Stimulated activated CD4-positive, alpha-beta T cell treated with anti-CD3 and anti-CD28 coated beads, TNF-alpha, amount 100 ng/mL, for 48 hours (primary cell): ENCODE measurements at regions not wholly inside any gene's neighbourhood (a gene's known extent, or its start where the extent isn't known, plus 50 kb on each side); places are given as distances from the start of the nearest gene placed in this dataset.

ENCODE experiments used
- DNase-seq, 3 donors: peaks; one replicate each; pipeline ENCODE4 v3.0.0-alpha.2; 2020; ENCODE audit warnings: low read depth in 3 of 3

DNA sequence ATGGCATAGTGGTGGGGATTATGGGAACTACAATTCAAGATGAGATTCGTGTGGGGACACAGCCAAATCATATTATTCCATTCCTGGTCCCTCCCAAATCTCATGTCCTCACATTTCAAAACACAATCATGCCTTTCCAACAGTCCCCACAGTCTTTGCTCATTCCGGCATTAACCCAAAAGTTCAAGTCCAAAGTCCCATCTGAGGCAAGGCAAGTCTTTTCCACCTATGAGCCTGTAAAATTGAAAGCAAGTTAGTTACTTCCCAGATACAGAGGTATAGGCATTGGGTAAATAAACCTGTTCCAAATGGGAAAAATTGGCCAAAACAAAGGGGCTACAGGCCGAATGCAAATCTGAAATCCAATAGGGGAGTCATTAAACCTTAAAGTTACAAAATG, 1063.2 kb downstream of the CDH11 start:
- no peak for DNase-seq

DNA sequence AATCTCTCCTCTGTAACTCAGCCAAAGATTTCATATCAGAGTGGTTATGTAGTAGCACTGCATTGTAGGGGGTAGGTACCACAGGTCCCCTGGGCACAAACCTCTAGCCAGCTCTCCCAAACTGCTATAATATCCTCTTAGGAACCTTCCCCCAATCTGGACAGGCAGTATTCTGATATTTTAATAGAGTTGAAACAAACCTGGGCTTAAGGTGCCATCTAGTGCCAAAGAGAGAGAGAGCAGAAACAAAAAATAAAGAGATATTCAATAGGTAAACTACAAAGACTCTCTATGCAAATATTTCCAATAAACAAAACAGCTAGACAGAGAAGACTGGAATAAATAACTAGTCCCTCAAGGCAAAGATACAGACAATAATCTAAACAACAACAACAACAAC, 1070.0 kb downstream of the CDH11 start:
- no peak for DNase-seq

DNA sequence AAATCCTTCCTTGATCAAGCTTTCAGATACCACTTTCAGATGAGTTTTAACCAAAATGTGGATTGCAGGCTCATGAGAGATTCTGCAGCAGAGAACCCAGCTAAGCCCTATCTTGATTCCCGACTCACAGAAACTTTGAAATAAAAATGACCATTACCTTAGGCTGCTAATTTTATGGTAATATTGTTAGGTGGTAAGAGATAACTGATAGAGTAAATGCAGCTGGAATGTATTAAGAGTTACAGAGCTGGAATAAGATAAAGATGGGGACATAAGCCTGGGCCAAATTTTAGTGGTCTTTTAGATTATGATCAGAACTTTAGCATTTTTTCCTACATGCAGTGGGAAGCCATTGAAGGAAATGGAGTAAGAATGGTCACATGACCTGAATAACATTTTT, 1074.0 kb downstream of the CDH11 start:
- no peak for DNase-seq

DNA sequence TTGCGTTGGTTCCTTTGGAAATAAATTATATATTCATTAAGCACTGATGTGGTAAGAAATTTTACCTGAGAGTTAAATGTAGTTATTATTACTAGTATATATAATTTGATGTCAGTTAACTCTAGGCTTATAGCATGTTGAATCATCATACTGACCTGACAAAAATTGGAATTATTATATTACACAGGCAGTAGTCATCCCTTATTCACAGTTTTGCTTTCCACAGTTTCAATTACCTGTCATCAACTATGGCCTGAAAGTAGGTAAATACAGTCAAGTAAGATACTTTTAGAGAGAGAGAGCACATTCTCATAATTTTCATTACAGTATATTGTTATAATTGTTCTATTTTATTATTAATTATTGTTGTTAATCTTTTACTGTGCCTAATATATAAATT, 1074.7 kb downstream of the CDH11 start:
- DNase-seq: no peak

DNA sequence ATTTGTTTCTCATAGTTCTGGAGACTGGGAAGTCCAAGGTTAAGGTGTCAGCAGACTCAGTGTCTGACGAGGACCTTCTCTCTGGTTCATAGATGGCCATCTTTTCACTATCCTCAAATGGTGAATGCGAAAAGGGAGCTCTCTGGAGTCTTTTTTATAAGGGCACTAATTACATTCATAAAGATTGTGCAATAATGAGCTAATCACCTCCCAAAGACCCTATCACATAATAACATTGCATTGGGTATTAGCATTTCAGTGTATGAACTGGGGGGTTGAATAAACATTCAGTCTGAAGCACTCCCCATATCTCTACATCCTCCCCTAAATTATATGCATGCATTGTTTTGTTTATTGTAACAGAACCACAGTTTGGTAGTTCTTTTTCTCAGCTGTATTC, 1086.5 kb downstream of the CDH11 start:
- no peak for DNase-seq

DNA sequence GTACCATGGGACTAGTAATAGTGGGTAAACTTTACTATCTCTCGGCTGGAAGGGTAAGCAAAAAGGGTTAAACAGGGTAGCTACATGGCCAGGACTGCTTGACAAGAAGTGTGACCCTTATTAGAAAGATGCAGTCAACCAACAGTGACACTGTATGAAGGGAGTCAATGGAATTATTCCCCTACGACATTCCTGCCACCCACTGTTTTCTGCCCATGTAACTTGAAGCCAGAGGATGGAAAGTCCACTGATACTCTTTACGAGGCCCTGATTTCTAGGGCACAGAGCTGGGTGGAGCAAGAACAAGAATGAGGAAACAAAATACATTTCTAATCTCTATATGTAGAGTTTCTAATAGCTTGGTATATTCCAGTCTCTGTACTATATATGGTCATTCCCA, 1102.5 kb downstream of the CDH11 start:
- DNase-seq: no peak

DNA sequence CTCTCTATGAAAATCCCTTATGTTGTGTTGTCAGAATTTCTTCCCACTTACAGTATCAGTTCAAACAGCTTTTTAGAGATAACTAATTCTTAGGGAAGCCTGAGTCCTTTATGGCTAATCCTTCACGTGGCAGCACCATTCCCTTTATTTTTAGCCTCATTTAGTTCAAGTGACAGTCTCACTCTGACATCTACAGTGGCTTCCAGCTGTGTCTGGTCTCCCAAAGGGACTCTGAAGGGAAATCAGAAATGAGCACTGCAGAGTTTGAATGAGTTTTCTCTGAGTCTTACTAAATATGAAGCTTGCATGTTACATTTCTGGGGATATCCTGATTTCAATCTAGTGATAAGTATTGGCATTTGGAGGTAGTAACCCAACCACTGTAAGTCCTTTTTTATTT, 1104.1 kb downstream of the CDH11 start:
- no peak for DNase-seq

DNA sequence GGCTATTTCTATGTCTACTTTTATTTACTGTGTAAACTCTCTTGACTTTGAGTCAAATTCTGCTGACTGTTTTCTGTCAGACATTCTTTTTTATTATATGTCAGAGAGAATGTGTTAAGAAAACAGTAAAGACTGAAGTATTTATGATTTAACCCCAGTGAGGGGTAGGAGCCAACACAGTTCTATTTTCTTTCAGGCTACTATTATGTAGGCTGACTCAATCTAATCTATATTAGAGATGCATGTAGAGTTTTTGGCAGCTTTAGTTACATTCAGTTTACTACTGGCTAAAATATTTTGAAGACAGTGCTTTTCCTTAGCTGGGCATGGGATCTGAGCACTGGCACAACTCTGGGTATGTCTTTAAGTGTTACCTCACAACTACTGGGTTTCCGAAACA, 1108.0 kb downstream of the CDH11 start:
- no peak for DNase-seq

DNA sequence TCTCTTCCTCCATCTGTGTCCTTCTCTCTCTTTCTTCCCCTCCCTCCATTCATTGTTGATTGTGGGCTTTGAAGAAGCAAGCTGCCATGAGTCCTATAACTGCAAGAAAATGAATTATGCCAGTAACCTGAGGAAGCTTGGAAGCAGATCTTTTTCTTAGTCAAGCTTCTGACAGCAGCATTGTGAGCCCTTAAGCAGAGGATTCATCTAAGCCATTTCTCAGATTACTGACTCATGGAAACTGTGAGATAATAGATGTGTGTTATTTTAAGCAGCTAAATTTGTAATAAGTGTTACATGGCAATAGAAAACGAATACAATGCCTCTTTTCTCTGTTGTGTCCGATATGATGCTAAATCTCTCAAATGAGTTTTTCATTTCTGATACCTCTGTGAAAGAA, 1109.7 kb downstream of the CDH11 start:
- no peak for DNase-seq

DNA sequence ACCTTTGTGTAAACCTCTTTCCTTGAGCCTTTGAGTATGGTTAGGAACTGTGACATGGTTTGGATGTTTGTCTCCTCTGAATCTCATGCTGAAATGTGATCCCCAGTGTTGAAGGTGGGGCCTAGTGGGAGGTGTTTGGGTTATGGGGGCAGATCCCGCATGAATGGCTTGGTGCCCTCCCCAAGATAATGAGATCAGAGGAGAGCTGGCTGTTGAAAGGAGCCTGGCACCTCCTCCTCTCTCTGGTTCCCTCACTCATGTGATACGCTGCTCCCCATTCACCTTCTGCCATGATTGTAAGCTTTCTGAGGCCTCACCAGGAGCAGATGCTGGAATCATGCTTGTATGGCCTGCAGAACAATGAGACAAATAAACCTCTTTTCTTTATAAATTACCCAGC, 1110.2 kb downstream of the CDH11 start:
- no peak for DNase-seq

DNA sequence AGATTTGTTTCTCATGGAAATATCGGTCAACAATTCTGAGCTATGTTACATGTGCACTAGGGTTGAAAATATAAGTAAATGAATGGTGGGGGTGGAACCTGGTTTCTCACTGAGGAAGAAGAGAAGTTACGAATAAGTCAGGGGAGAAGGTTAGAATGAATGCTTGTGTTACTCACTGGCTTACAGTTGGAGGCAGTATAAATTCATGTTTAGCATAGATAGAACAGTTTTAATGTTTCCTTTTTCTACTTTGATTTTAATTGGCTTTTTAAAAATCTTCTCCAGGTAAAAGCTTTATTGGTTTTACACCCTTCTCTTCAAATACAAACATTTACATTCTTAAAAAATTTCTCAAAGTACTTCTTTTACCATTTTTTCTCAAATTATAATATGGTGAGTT, 1113.7 kb downstream of the CDH11 start:
- DNase-seq: no peak

DNA sequence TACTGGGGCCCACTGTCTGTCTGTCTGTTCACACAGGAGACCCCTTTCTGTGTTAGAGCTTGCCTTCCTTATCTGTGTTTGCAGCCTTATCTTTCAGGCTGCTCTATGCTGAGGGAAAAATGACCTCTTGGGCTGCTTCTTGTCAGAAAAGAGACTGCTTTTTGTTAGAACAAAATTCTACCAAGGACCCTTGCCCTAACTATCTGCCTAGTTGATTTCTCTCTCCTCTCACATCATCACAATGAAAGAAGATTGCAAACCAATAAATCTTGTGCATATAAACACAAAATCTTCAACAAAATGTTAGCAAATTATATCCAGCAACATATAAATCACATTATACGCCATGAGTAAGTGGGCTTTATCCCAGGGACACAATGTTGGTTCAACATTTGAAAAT, 1117.7 kb downstream of the CDH11 start:
- no peak for DNase-seq

DNA sequence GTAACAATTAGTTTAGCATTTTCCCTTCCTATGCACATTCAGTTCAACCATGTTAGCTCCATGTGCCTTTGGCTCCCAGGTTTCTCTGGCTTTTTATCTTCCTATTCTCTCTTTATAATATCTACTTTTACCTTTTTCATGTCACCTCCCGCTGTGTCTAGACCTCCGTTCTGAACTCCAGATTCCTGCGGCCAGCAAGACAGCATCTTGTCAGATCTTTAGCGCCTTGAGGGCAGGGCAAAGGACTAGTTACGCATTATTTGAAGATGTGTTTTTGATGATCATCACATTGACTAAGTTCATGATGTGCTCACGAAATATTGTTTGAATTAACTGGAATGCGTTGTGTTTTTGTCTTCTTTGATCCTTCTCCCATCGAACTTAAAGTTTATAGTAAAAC, 1126.8 kb downstream of the CDH11 start:
- no peak for DNase-seq

DNA sequence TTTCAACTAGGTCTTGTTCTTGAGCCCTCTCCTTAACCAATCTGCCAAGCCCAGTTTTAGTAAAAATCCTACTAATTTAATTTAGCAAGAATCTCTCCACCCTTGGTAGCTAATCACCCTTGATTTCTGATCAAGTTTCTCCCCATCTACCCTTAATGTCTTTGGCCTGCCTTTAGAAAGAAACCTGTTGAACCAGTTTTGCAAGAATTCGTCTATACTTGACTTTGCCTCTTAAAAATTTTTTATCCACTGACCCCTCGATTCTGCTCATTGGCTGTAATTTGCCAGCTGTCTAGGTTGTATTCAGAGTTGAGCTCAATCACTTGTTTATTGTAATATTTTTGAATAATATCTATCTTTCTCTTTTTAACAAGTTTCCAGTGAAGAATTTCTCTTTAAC, 1138.5 kb downstream of the CDH11 start:
- no peak for DNase-seq

DNA sequence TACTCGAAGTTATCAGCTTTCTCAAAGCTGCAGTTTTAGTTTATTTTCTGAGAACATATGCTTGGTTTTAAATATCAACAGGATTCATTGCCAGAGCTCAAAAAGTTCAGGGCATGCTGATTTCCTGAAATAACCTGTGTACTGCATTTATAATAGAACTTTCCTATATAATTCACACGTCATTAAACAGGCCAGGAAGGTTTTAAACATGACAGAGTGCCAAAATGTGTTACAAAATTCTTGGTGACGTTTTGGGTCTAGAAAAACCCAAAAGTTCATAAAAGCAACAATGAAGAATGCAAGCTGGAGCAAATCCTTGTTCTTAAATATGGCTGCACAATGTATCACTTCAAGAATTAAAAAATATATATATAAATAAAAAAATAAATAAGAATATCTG, 1139.1 kb downstream of the CDH11 start:
- no peak for DNase-seq

DNA sequence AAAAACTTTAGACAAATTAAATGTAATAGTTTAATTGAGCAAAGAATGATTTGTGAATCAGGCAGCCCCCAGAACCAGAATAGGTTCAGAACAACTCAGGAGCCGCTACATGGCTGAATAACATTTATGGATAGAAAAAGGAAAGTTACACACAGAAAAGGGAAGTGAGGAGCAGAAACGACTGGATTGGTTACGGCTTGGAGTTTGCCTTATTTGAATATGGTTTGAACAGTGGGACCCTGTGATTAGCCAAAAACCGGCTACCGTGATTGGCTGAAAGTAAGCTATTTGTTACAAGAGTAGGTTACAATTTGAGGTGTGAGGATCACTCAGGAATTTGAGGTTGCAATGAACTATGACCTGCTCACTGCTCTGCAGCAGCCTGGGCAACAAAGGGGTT, 1139.8 kb downstream of the CDH11 start:
- no peak for DNase-seq

DNA sequence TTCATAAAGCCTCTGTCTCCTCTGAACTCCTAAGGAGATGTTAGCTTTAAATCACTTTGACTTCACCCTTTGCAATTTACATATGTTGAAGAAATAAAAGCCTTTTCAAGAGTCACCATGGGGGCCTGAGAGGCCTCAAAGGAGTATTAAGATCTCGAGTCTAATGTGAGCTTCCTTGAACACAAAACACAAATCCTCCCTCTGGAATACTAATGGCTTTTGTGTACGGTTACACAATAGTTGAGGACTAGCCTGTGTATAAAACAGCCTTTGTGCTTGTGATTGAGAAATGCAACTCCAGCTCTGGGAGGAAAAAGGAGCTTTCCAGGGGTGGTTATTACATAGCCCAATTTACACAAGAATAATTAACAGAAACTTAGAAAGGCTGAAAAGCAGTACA, 1140.2 kb downstream of the CDH11 start:
- DNase-seq: no peak

DNA sequence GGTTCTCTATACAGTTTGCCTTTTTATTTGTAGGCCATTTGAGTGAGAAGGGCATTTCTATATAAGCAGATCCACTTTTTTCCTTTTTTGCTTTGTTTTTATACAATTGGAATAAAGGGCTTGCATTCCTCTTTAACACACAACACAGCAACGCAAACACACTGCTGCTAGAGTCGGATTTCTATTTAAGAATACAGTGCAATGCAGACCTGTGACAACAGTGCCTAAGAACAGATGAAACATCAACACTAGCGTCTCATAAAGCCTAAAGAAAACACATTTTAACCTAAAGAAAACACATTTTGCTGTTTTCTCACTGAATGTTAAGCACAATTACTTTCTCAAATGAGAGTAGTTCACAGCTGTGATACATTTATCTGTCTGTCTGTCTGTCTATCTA, 1141.1 kb downstream of the CDH11 start:
- no peak for DNase-seq

DNA sequence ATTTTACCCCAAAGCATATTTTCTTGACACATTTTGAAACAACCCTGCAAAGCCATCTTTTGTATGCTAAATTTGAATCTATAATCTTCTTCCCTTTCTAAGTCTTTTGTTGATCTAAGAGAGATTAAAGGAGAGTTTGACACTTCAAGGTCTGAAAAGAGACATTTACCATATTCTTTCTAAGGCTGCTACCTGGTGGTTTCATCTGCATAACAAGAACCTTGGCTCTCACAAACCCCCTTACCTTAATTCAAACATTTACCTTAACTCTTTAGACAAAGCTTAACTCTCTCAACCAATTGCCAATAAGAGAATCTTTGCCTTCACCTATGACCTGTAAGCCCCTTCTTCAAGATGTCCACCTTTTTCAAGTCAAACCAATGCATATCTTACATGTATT, 1143.6 kb downstream of the CDH11 start:
- no peak for DNase-seq

DNA sequence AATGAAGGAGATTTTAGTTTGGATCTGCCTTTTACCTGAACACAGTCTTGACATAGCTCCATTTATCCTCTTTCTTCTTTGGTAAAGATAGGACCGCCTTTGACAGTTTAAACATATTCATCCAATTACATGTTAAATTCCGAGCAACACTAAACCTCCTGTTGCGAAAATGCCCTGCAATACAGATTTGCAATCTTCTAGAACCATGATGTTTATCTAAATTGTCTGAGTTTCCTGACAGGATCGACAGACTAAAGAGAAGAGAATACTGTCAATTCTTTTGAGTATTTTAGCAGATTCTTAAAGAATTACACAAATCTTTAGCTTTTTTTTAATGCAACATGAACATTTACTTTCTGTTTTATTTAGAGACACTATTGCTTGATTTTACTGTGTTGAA, 1145.5 kb downstream of the CDH11 start:
- DNase-seq: no peak

DNA sequence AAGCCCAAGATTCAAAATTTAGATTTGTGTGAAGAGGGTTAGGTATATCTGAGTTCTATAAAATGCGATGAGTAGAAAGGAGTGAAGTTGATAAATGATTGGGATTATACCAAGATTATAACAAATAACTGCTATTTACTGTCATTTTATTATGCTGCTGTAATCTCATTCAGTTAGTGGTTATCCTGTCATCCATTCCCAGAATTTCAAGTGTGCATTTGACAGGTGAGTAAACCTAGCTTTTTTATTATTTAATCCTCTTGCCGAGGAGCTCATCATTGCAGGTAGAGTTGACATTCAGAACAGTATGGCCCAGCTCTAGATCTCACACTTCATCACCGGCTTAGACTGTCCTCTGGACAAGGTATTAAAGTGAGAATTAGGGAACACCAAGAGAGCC, 1146.2 kb downstream of the CDH11 start:
- no peak for DNase-seq

DNA sequence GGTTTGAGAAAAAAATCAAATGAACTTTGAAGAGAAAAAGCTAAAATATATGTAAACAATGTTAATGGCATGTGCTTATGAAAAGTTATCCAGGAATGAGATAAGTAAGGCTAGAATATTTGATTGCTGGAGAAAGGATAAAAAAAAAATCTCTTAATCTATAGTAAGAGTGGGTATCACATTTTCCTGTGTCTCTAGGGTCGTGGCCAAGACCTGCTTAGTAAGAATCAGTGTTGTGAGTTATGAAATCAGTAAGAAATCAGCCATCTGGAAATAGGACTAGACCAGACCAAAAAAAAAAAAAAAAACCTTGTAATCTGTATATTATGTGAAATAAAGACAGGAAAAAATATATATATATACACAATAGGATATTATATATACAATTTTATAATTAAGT, 1153.9 kb downstream of the CDH11 start:
- no peak for DNase-seq

DNA sequence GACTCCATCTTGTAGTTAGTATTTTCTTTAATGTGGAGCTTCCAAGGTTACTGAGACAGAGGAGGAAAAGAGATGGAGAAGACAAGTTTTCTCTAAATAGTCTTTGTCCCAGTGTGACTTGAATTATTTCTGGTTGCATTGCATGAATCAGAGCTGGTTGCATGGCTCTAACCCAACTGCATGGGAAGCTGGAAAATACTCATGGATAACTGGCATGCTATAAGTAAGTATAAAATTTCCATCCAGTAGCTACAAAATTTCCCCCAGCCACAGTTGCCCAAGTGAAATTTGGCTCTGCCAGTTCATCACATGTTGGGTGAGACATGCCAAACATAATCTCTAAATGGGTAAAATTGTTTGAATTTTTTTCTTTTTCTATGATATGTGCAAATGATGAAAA, 1161.5 kb downstream of the CDH11 start:
- DNase-seq: no peak

DNA sequence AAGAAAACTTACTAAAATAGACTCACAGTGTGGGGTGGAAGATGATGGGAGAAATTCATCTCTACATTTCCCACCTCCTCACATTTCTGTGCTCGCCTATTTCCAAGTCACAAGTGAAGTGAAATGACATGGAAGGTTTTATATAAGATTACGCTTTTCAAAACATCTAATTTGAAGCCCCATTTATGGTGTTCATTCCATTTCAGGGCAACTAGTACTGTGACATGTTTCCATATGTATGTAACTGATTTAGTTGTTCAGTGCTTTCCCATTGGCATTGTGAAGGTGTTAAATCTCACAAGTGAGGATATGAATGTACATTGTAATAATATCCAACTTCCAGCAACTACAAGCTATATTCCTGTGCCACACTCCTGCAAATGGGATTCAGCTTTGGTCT, 1174.8 kb downstream of the CDH11 start:
- no peak for DNase-seq

DNA sequence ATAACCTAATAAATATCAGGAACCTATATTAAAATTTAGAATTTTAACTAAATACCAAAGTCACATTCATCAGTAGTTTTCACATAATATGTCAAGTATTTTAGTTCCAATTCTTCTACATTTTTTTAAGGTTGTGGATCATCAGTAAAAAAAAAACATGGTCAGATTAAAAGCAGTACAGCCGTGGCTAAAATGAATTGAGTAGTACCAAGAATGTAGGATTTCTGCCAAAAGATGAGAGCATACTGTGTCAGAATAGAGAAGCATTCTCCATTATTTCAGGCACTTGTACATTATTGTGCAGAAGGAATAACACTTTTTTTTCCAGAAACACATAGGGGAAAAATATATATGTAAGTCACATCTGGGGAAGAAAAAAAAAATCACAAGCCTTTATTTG, 1176.1 kb downstream of the CDH11 start:
- DNase-seq: no peak
